Suprapubic skin (tissue), 3 donors: ENCODE measurements at regions not wholly inside any gene's neighbourhood (a gene's known extent, or its start where the extent isn't known, plus 50 kb on each side); places are given as distances from the start of the nearest gene placed in this dataset.

Source experiments
- CTCF ChIP-seq, 2 donors: fragments of 200-600 bp in 1 of 2; fragments of 450-650 bp in 1 of 2; sonication (generic) in 1 of 2; IDR thresholded peaks; one replicate each; pipeline ENCODE4 v1.5.1; 2016 to 2019; ENCODE audit warnings: antibody characterized with exemption in 2 of 2, mild to moderate bottlenecking in 1 of 2, moderate library complexity in 1 of 2
- POLR2A ChIP-seq, 2 donors: fragments of 450-650 bp; IDR thresholded peaks; one replicate each; pipeline ENCODE4 v1.6.1; 2017; ENCODE audit warnings: antibody characterized with exemption in 2 of 2, mild to moderate bottlenecking in 2 of 2, moderate library complexity in 2 of 2

- TF ChIP-seq CTCF (IDR thresholded peaks at IDR 0.05), result no peak
- no peak for TF ChIP-seq POLR2A (IDR thresholded peaks at IDR 0.05)
Measured at GRCh38 chr1:187877220-187877619, 1048.5 kb downstream of the PLA2G4A start.
